OCI-LY7 (cell line): ENCODE measurements at regions not wholly inside any gene's neighbourhood (a gene's known extent, or its start where the extent isn't known, plus 50 kb on each side); places are given as distances from the start of the nearest gene placed in this dataset.

Experiments used
- BruUV-seq: library from RNA; stranded (reverse); fragments of 400-500 nt; replicated peaks from 2 replicates; lab custom pipeline; 2021; lab: Mats Ljungman, UMichigan
- CTCF ChIA-PET: fragments of 300-600 bp; sonication (Branson Sonifier 250); formaldehyde crosslinking; loops from one replicate; lab custom pipeline; 2022; ENCODE audit warnings: antibody characterized with exemption; ENCODE audit not compliant: unreplicated experiment; lab: Charles Lee
- POLR2A ChIA-PET: fragments of 300-600 bp; sonication (Branson Sonifier 250); formaldehyde crosslinking; loops from one replicate; lab custom pipeline; 2022; ENCODE audit warnings: antibody characterized with exemption; lab: Charles Lee
- DNase-seq: peaks from one replicate; pipeline ENCODE4 v3.0.0-alpha.2; 2015; ENCODE audit warnings: low spot score
- H2AFZ ChIP-seq: fragments of 200-600 bp; sonication (generic), shearing (Covaris generic); 2 replicates; pipeline ENCODE4 v1.6.1; 2014; ENCODE audit warnings: mild to moderate bottlenecking, antibody characterized with exemption, low read length, moderate library complexity
- H3K27ac ChIP-seq: fragments of 200-600 bp; sonication (generic); 2 replicates; pipeline ENCODE4 v1.5.1; 2014; ENCODE audit warnings: mixed run types, low read depth, mild to moderate bottlenecking, moderate library complexity, low read length, inconsistent platforms; ENCODE audit not compliant: poor library complexity, severe bottlenecking
- H3K36me3 ChIP-seq: fragments of 200-600 bp; sonication (generic); 2 replicates; pipeline ENCODE4 v1.6.1; 2014; ENCODE audit warnings: mild to moderate bottlenecking, antibody characterized with exemption, low read length, moderate library complexity, mixed read lengths; ENCODE audit not compliant: insufficient read depth
- H3K4me1 ChIP-seq: fragments of 200-600 bp; sonication (generic); 2 replicates; pipeline ENCODE4 v1.5.1; 2014; ENCODE audit warnings: mild to moderate bottlenecking, low read length; ENCODE audit not compliant: insufficient read depth, poor library complexity, severe bottlenecking
- H3K4me2 ChIP-seq: fragments of 200-600 bp; sonication (generic); 2 replicates; pipeline ENCODE4 v1.6.1; 2014; ENCODE audit warnings: mild to moderate bottlenecking, low read length
- H3K4me3 ChIP-seq: fragments of 200-600 bp; sonication (generic); 2 replicates; pipeline ENCODE4 v1.5.1; 2014; ENCODE audit warnings: mild to moderate bottlenecking, low read depth, low read length; ENCODE audit not compliant: poor library complexity, severe bottlenecking
- H3K79me2 ChIP-seq: fragments of 200-600 bp; sonication (generic); 2 replicates; pipeline ENCODE4 v1.6.1; 2016; ENCODE audit warnings: low read depth, mild to moderate bottlenecking, low read length, moderate library complexity, mixed read lengths; ENCODE audit not compliant: insufficient read depth
- H3K9me2 ChIP-seq: fragments of 200-600 bp; sonication (generic); 2 replicates; pipeline ENCODE4 v1.6.1; 2016; ENCODE audit warnings: mild to moderate bottlenecking, low read length, mixed read lengths; ENCODE audit not compliant: insufficient read depth
- H3K9me3 ChIP-seq: fragments of 200-600 bp; sonication (generic); 2 replicates; pipeline ENCODE4 v1.6.1; 2014; ENCODE audit warnings: mild to moderate bottlenecking, mixed run types, low read length, mixed read lengths
- H4K20me1 ChIP-seq: fragments of 200-600 bp; sonication (generic); 2 replicates; pipeline ENCODE4 v1.6.1; 2014; ENCODE audit warnings: mild to moderate bottlenecking, antibody characterized with exemption, low read length, moderate library complexity, mixed read lengths; ENCODE audit not compliant: insufficient read depth
- CTCF ChIP-seq: fragments of 200-600 bp; sonication (generic); conservative IDR thresholded peaks from 2 replicates; pipeline ENCODE4 v1.5.1; 2014; ENCODE audit warnings: mild to moderate bottlenecking, antibody characterized with exemption, low read length, moderate library complexity, mixed read lengths
- EZH2phosphoT487 ChIP-seq: fragments of 200-600 bp; sonication (generic); IDR thresholded peaks from 2 replicates; pipeline ENCODE4 v1.6.1; 2018; ENCODE audit warnings: low read depth, borderline replicate concordance, mild to moderate bottlenecking, mixed run types, antibody characterized with exemption, low read length, moderate library complexity, mixed read lengths
- intact Hi-C: fragments of 100-400 bp; cut with micrococcal nuclease; formaldehyde crosslinking; loops from one replicate; pipeline ENCODE4 v1.10.0; 2022; ENCODE audit not compliant: unreplicated experiment

DNA sequence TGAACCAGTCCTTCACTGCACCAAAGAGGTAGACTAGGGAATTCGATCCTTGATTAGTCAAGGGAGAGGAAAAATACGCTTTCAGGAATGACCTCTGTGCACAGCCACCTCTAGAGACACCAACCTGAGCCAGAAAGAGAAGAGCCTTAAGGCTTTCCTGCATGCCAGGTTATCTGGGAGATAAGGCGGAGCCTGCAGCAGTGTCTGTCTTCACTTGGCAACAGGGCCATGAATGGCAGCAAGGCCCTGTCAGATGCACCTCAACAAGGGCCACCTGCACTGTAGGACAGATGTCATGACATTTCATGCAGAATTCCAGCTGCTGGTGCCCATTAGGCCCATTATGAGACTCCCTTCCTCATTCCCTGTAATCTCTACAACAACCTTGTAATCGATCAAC is 88.1 kb downstream of the MEX3B start:
- no peaks in the 10 kb centered on the region for H3K79me2 ChIP-seq
- POLR2A ChIA-PET = no interaction called here
- no peaks in the 10 kb centered on the region for H3K4me1 ChIP-seq
- no peaks in the 10 kb centered on the region for H4K20me1 ChIP-seq
- intact Hi-C loops = no loop called here
- CTCF ChIA-PET = interaction anchor here (0.5 kb wide), 1 partner anchor 19 kb away, joined by 3 read pairs; no protein-coding TSS in a partner anchor
- no peak overlapping the region for H3K4me2 ChIP-seq
- no peak overlapping the region for H3K27ac ChIP-seq
- TF ChIP-seq CTCF (no peak), EZH2phosphoT487 (no peak)
- no peaks in the 10 kb centered on the region for H3K36me3 ChIP-seq
- H3K9me3 ChIP-seq = no peaks in the 10 kb centered on the region
- H3K4me3 ChIP-seq = no peak overlapping the region
- no peak overlapping the region for H2AFZ ChIP-seq
- no peak for DNase-seq
- no peaks in the 10 kb centered on the region for H3K9me2 ChIP-seq
- BruUV-seq = no TSS peak

DNA sequence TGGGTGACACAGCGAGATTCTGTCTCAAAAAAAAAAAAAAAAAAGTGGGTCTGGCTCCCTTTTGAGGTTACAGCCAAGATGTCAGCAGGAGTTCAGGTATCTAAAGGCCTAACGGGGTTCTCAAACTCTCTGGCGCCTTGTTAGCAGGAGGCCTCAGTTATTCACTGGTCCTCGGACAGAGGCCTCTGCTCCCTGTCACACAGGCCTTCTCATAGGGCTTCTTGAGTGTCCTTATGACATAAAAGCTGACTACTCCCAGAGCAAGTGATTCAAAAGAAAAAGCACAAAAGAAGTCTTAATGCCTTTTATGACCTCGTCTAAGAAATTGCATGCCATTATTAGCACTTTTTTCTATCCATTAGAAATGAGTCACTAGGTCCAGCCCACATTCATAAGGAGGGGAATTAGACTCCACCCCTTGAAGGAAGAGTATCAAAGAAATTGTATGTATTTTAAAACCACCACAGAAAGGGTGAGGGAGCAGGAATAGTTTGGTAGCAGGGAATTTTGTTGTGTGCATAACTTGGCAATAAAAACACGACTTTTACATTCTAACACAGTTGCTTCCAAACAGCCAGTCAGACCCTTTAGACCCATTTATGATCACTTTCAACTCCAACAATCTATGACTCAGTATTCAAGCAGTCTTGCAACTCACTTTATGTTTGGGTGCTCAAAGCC is 90.3 kb downstream of the MEX3B start:
- H3K4me2 ChIP-seq = no peak overlapping the region
- TF ChIP-seq EZH2phosphoT487 (no peak), CTCF (no peak)
- H4K20me1 ChIP-seq = no peaks in the 10 kb centered on the region
- H3K9me2 ChIP-seq = no peaks in the 10 kb centered on the region
- ChIA-PET POLR2A (no interaction called here), CTCF (no interaction called here)
- no TSS peak for BruUV-seq
- H3K27ac ChIP-seq = no peak overlapping the region
- no peaks in the 10 kb centered on the region for H3K36me3 ChIP-seq
- H3K9me3 ChIP-seq = no peaks in the 10 kb centered on the region
- intact Hi-C loops = no loop called here
- H3K4me3 ChIP-seq = no peak overlapping the region
- no peaks in the 10 kb centered on the region for H3K79me2 ChIP-seq
- no peak overlapping the region for H2AFZ ChIP-seq
- H3K4me1 ChIP-seq = no peaks in the 10 kb centered on the region
- no peak for DNase-seq

- no peak overlapping the region for H3K4me2 ChIP-seq
- intact Hi-C loops = no loop called here
- ChIA-PET POLR2A (no interaction called here), CTCF (no interaction called here)
- H3K4me1 ChIP-seq = no peaks in the 10 kb centered on the region
- TF ChIP-seq CTCF = no peak
- no peak for TF ChIP-seq EZH2phosphoT487
- no peak overlapping the region for H2AFZ ChIP-seq
- H3K36me3 ChIP-seq = no peaks in the 10 kb centered on the region
- no peaks in the 10 kb centered on the region for H3K9me3 ChIP-seq
- H3K9me2 ChIP-seq = no peaks in the 10 kb centered on the region
- no peak overlapping the region for H3K4me3 ChIP-seq
- no peak overlapping the region for H3K27ac ChIP-seq
- no TSS peak for BruUV-seq
- no peaks in the 10 kb centered on the region for H4K20me1 ChIP-seq
- DNase-seq = no peak
- no peaks in the 10 kb centered on the region for H3K79me2 ChIP-seq
These were observed 91.5 kb downstream of the MEX3B start for GRCh38 chr15:81954158-81954783.
